K562 (cell line): ENCODE measurements at regions not wholly inside any gene's neighbourhood (a gene's known extent, or its start where the extent isn't known, plus 50 kb on each side); places are given as distances from the start of the nearest gene placed in this dataset.

Experiments used
- ATAC-seq: fragments of 200-7000 bp; cut with Tn5 transposase; 3 replicates; pipeline ENCODE4 v1.9.1; 2020; ENCODE audit warnings: moderate library complexity
- BruUV-seq: library from RNA; stranded (reverse); fragments of 400-500 nt; replicated peaks from 2 replicates; lab custom pipeline; 2021; lab: Mats Ljungman, UMichigan
- CTCF ChIA-PET: fragments of 300-600 bp; formaldehyde crosslinking; extraction: SDS; loops from one replicate; lab custom pipeline; 2021; ENCODE audit warnings: low intra/inter-chr PET ratio; lab: Yijun Ruan, JAX
- POLR2A ChIA-PET: fragments of 300-600, 350-650 bp; sonication (Branson Sonifier 250); formaldehyde crosslinking; extraction: SDS; loops from one replicate; lab custom pipeline; 2021; ENCODE audit warnings: antibody characterized with exemption, inconsistent platforms; lab: Yijun Ruan, JAX
- DNase-seq, 4 experiments: peaks; one replicate each; pipeline versions ENCODE4 v3.0.0 to v3.0.0-alpha.2; 2011 to 2018; ENCODE audit warnings: low spot score in 3 of 4, mixed read lengths in 3 of 4; ENCODE audit errors: extremely low read depth in 1 of 4
- FAIRE-seq: peaks from 2 replicates; lab custom pipeline; 2011; peaks lifted over from hg19 to GRCh38; lab: Jason Lieb, UNC
- H2AFZ ChIP-seq: 2 replicates; pipeline ENCODE4 v1.6.0; 2011; ENCODE audit warnings: low read depth, low read length, control low read depth, inconsistent platforms
- H3K27ac ChIP-seq: fragments of 200-600 bp; 3 replicates; pipeline ENCODE4 v1.8.0; 2011; ENCODE audit warnings: low read depth, mild to moderate bottlenecking, control low read depth, inconsistent platforms, low read length, moderate library complexity, mixed read lengths; ENCODE audit errors: extremely low read depth
- H3K27me3 ChIP-seq, 2 experiments: fragments of 300-600 bp in 1 of 2; 2 replicates in 1 of 2; 3 replicates in 1 of 2; pipeline versions ENCODE4 v1.6.0 to v1.8.0; 2011; ENCODE audit warnings: inconsistent platforms in 2 of 2, low read length in 2 of 2, mild to moderate bottlenecking in 1 of 2, mixed read lengths in 1 of 2, moderate library complexity in 1 of 2; ENCODE audit not compliant: control insufficient read depth in 2 of 2, insufficient read depth in 2 of 2
- H3K36me3 ChIP-seq: fragments of 300-600 bp; 3 replicates; pipeline ENCODE4 v1.8.0; 2011; ENCODE audit warnings: mild to moderate bottlenecking, low read length, inconsistent platforms; ENCODE audit not compliant: control insufficient read depth, insufficient read depth
- H3K4me1 ChIP-seq, 2 experiments: fragments of 200-600 bp in 1 of 2; replicated peaks in 1 of 2; 2 replicates in 1 of 2; 3 replicates in 1 of 2; pipeline versions ENCODE4 v1.5.1 to v1.8.0; 2011; ENCODE audit warnings: inconsistent platforms in 2 of 2, low read length in 2 of 2, mild to moderate bottlenecking in 1 of 2, mixed read lengths in 1 of 2, moderate library complexity in 1 of 2; ENCODE audit not compliant: control insufficient read depth in 2 of 2, insufficient read depth in 2 of 2
- H3K4me2 ChIP-seq: 2 replicates; pipeline ENCODE4 v1.6.1; 2011; ENCODE audit warnings: low read length, control low read depth, inconsistent platforms, mixed read lengths; ENCODE audit not compliant: insufficient read depth
- H3K4me3 ChIP-seq: fragments of 200-600 bp; sonication (generic), shearing (Covaris generic); 2 replicates; pipeline ENCODE4 v1.5.1; 2016; ENCODE audit warnings: control low read depth, inconsistent platforms
- H3K79me2 ChIP-seq: fragments of 200-600 bp; 3 replicates; pipeline ENCODE4 v1.8.0; 2011; ENCODE audit warnings: low read length, inconsistent platforms; ENCODE audit not compliant: control insufficient read depth, insufficient read depth
- H3K9ac ChIP-seq, 2 experiments: 2 replicates each; pipeline versions ENCODE4 v1.6.0 to v1.6.1; 2011; ENCODE audit warnings: low read depth in 2 of 2, low read length in 2 of 2, control low read depth in 1 of 2, inconsistent platforms in 1 of 2, mild to moderate bottlenecking in 1 of 2, mixed read lengths in 1 of 2; ENCODE audit not compliant: insufficient read depth in 1 of 2
- H3K9me1 ChIP-seq: one replicate; pipeline ENCODE4 v1.6.0; 2011; ENCODE audit warnings: inconsistent platforms, mild to moderate bottlenecking, low read length, moderate library complexity; ENCODE audit not compliant: control insufficient read depth, insufficient read depth
- H3K9me3 ChIP-seq: replicated peaks from 2 replicates; pipeline ENCODE4 v1.5.1; 2011; ENCODE audit warnings: low read depth, low read length, inconsistent platforms; ENCODE audit not compliant: control insufficient read depth, insufficient read depth
- H4K20me1 ChIP-seq: replicated peaks from 2 replicates; pipeline ENCODE4 v1.6.1; 2011; ENCODE audit warnings: low read length, inconsistent platforms, mixed read lengths; ENCODE audit not compliant: control insufficient read depth, insufficient read depth
- CLOCK ChIP-seq: fragments of 250-450 bp; sonication (Bioruptor Pico); IDR thresholded peaks from 2 replicates; pipeline ENCODE4 v1.4.0; 2020; ENCODE audit warnings: mild to moderate bottlenecking, moderate library complexity, borderline replicate concordance
- EP400 ChIP-seq: fragments of 450-650 bp; IDR thresholded peaks from 2 replicates; pipeline ENCODE4 v1.6.1; 2017; ENCODE audit warnings: antibody characterized with exemption, mild to moderate bottlenecking, moderate library complexity
- ETS1 ChIP-seq: conservative IDR thresholded peaks from 2 replicates; pipeline ENCODE4 v1.6.1; 2011; ENCODE audit warnings: low read depth, mild to moderate bottlenecking, low read length; ENCODE audit not compliant: control insufficient read depth
- ETV5 ChIP-seq: sonication (generic); formaldehyde crosslinking; IDR thresholded peaks from 2 replicates; pipeline ENCODE4 v1.4.0; 2020; ENCODE audit warnings: low read depth, mild to moderate bottlenecking, missing genetic modification reagents
- HBP1 ChIP-seq: fragments of 450-650 bp; formaldehyde crosslinking; IDR thresholded peaks from 2 replicates; pipeline ENCODE4 v1.4.0; 2022; ENCODE audit warnings: missing genetic modification characterization
- KLF13 ChIP-seq: fragments of 450-650 bp; IDR thresholded peaks from 2 replicates; pipeline ENCODE4 v1.6.1; 2016; ENCODE audit warnings: missing genetic modification characterization, low read depth, mild to moderate bottlenecking, missing compliant biosample characterization, moderate library complexity, borderline replicate concordance
- NR3C1 ChIP-seq: sonication (generic); formaldehyde crosslinking; IDR thresholded peaks from 2 replicates; pipeline ENCODE4 v1.8.1; 2022; ENCODE audit warnings: missing genetic modification reagents
- TRIM24 ChIP-seq, 2 experiments: fragments of 450-650 bp; IDR thresholded peaks; 2 replicates each; pipeline ENCODE4 v1.6.1; 2016
- ZBTB1 ChIP-seq: sonication (generic); formaldehyde crosslinking; IDR thresholded peaks from 2 replicates; pipeline ENCODE4 v1.8.1; 2023; ENCODE audit warnings: missing genetic modification reagents, low read depth, mild to moderate bottlenecking, borderline replicate concordance
- ZNF12 ChIP-seq: sonication (generic); formaldehyde crosslinking; IDR thresholded peaks from 2 replicates; pipeline ENCODE4 v1.4.0; 2020; ENCODE audit warnings: mild to moderate bottlenecking, missing genetic modification reagents
- ZNF280B ChIP-seq: fragments of 250-450 bp; sonication (Bioruptor Pico); IDR thresholded peaks from 2 replicates; pipeline ENCODE4 v1.5.1; 2021; ENCODE audit warnings: mild to moderate bottlenecking
- ZNF3 ChIP-seq: fragments of 250-450 bp; sonication (Bioruptor Pico); IDR thresholded peaks from 2 replicates; pipeline ENCODE4 v1.5.0; 2021; ENCODE audit warnings: mild to moderate bottlenecking, moderate library complexity
- ZNF449 ChIP-seq: fragments of 250-450 bp; sonication (Bioruptor Pico); IDR thresholded peaks from 2 replicates; pipeline ENCODE4 v1.8.0; 2022; ENCODE audit warnings: moderate library complexity, mild to moderate bottlenecking, inconsistent platforms
- whole genome bisulfite sequencing: fragments of 100-300 bp; shearing (Covaris generic); methylation state at CpG from one replicate; pipeline ENCODE4 v1.1.6; 2016; ENCODE audit warnings: low coverage, mixed read lengths; ENCODE audit not compliant: insufficient coverage; ENCODE audit errors: missing lambda C conversion rate; 5-methylcytosine and 5-hydroxymethylcytosine counted together
- in situ Hi-C: fragments of 300-500 bp; cut with MboI; formaldehyde crosslinking; loops from 4 replicates; pipeline ENCODE4 v1.15.0; 2018; ENCODE audit warnings: inconsistent platforms, mixed read lengths
- intact Hi-C: fragments of 100-400 bp; cut with micrococcal nuclease; formaldehyde crosslinking; loops from 2 replicates; pipeline ENCODE4 v1.14.2; 2022

GRCh38 chr4:153111426-153112040, 92.7 kb upstream of the TRIM2 start:
- no peak for FAIRE-seq
- H2AFZ ChIP-seq, result no peak overlapping the region
- intact Hi-C loops (no loop called here), in situ Hi-C loops (no loop called here)
- no peaks in the 10 kb centered on the region for H3K79me2 ChIP-seq
- H3K27ac ChIP-seq, result no peak overlapping the region
- DNase-seq, result no peak
- CTCF ChIA-PET, result no interaction called here
- no peak overlapping the region for H3K9ac ChIP-seq
- no TSS peak for BruUV-seq
- no peaks in the 10 kb centered on the region for H3K9me1 ChIP-seq
- H3K36me3 ChIP-seq, result no peaks in the 10 kb centered on the region
- H3K4me2 ChIP-seq, result no peak overlapping the region
- no peaks in the 10 kb centered on the region for H3K4me1 ChIP-seq
- H4K20me1 ChIP-seq, result no peaks in the 10 kb centered on the region
- no peak for ATAC-seq
- WGBS, result under 1% methylated on average over 10 of the region's 10 CpGs
- no peak overlapping the region for H3K4me3 ChIP-seq
- H3K9me3 ChIP-seq, result no peaks in the 10 kb centered on the region
- peaks cover 20 to 46% of the 10 kb centered on the region in 2 experiments for H3K27me3 ChIP-seq
- POLR2A ChIA-PET, result interaction anchor here (0.5 to 0.6 kb wide), 2 partner anchors 10 to 181 kb away, joined by 3 to 4 read pairs; no protein-coding TSS in a partner anchor
- no peak for TF ChIP-seq ZNF280B (CRISPR knock-in tag)
- no peak for TF ChIP-seq HBP1 (CRISPR knock-in tag)
- TF ChIP-seq ZNF12 (CRISPR knock-in tag), result no peak
- no peak for TF ChIP-seq ZNF3 (CRISPR knock-in tag)
- TF ChIP-seq EP400, result no peak
- TF ChIP-seq ETS1, result no peak
- no peak for TF ChIP-seq ZNF449 (CRISPR knock-in tag)
- no peak for TF ChIP-seq ETV5 (CRISPR knock-in tag)
- no peak for TF ChIP-seq ZBTB1 (CRISPR knock-in tag)
- no peak for TF ChIP-seq CLOCK (CRISPR knock-in tag)
- TF ChIP-seq TRIM24 (IDR thresholded peaks at IDR 0.05), result no peak
- no peak for TF ChIP-seq KLF13 (tag)
- TF ChIP-seq NR3C1 (CRISPR knock-in tag), result no peak
